Fibroblast of villous mesenchyme (primary cell): ENCODE measurements at regions not wholly inside any gene's neighbourhood (a gene's known extent, or its start where the extent isn't known, plus 50 kb on each side); places are given as distances from the start of the nearest gene placed in this dataset.

ENCODE experiments used
- DNase-seq: peaks from one replicate; pipeline ENCODE4 v3.0.0-alpha.2; 2010; ENCODE audit warnings: low read depth
- H3K4me3 ChIP-seq: 2 replicates; pipeline ENCODE4 v1.5.1; 2011; ENCODE audit warnings: low read depth, mild to moderate bottlenecking, low read length
- TF ChIP-seq, protein P1 (sequence below): IDR thresholded peaks from 2 replicates; pipeline ENCODE4 v1.5.1; 2012; ENCODE audit warnings: low read depth, mild to moderate bottlenecking, low read length; ENCODE audit not compliant: insufficient read depth

DNA sequence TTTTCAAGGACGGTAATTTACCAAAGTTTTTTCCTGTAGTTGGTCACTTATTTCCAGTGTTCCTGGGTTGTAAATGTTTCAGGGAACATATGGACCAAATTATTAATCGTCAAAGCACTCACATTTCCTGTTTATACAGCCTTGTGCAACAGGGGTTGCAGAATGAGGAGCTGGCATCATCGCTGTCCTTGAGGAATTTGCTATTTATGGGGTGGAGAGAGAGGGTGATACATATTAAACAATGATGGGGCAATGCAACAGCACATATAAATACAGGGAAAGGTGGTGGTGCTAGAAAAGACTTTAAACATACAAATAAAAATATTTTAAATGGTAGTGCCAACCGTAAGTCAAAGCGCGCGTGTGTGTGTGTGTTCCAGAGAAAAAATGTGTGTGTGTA is 369.8 kb downstream of the NPHP4 start:
- TF ChIP-seq, protein P1, sequence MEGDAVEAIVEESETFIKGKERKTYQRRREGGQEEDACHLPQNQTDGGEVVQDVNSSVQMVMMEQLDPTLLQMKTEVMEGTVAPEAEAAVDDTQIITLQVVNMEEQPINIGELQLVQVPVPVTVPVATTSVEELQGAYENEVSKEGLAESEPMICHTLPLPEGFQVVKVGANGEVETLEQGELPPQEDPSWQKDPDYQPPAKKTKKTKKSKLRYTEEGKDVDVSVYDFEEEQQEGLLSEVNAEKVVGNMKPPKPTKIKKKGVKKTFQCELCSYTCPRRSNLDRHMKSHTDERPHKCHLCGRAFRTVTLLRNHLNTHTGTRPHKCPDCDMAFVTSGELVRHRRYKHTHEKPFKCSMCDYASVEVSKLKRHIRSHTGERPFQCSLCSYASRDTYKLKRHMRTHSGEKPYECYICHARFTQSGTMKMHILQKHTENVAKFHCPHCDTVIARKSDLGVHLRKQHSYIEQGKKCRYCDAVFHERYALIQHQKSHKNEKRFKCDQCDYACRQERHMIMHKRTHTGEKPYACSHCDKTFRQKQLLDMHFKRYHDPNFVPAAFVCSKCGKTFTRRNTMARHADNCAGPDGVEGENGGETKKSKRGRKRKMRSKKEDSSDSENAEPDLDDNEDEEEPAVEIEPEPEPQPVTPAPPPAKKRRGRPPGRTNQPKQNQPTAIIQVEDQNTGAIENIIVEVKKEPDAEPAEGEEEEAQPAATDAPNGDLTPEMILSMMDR, result no peak
- H3K4me3 ChIP-seq, result no peak overlapping the region
- no peak for DNase-seq

DNA sequence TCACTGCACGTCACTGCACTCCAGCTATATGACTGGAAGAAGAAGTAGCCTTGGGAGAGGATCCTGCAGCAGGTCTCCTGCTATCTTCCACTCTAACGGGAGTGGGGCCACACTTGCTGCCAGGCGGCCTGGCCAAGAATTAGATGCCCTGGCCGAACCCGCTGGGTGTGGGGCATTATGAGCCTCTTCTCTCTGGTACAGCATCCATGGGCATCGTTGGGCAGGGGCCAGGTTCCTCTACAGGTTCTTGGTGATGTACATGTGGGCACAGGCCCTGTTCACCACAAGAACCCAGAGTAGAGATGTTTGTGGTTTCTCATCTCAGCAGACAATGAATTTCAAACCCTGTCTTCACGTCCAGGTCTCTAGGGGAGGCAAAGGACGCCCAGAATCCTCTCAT is 370.5 kb downstream of the NPHP4 start:
- TF ChIP-seq, protein P1, result no peak
- no peak for DNase-seq
- no peak overlapping the region for H3K4me3 ChIP-seq

DNA sequence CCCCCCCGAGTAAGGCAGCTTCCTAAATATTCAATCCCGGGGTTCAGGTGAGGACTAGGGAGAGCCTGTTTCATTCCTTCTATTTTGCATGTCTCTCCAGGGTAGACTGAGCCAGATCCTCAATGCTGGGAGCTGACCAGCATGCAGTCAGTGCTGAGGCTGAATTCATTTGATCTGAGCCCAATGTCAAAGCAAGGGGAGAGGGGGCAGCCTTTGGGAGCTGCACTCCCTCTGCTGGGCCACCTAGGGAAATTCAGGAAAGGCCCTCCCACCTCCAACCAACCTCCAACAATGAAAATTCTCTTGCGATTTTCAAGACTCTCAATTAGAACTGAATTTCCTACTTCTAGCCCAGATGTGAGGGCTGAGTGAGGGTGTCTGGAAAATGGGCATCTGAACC is 371.2 kb downstream of the NPHP4 start:
- DNase-seq, result no peak
- H3K4me3 ChIP-seq, result no peak overlapping the region
- TF ChIP-seq, protein P1, result no peak

DNA sequence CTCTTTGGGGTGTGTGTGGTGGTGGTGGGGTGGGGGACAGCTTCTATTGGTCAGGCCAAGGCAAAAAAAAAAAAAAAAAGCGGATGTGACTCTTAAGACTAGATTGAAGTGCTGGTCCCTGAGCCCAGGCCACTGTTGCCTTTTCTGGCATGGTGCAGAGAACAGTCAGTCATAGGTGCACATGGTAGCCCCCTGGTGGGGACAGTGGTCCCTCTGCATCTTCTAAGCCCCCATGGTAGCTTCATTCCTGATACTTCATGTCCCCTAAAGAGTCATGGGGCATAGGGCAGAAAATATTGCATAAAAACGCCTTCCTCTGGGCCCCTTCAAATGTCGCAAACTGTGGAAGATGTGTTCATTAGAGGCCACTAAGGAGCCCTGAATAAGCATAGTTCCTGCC is 371.8 kb downstream of the NPHP4 start:
- TF ChIP-seq, protein P1, result no peak
- DNase-seq, result no peak
- H3K4me3 ChIP-seq, result no peak overlapping the region

DNA sequence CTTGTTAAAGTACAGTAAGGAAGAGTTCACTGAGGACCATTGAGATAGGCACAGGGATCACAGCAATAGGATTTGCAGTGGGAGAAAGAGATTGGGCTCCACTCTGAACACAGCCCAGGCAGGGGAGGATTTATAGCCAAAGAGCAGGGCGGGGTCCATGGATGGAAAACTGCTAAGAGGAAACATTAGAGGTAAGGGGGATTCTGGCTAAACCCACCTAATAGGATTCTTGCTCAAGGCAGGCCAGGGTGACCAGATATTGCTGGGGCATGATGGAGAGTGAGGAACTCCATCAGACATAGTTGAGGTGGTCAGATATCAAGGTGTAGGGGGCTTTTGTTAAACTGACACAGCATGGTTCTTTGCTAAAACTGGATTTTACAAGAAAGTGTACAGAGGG is 372.8 kb downstream of the NPHP4 start:
- H3K4me3 ChIP-seq, result no peak overlapping the region
- TF ChIP-seq, protein P1, result no peak
- no peak for DNase-seq

DNA sequence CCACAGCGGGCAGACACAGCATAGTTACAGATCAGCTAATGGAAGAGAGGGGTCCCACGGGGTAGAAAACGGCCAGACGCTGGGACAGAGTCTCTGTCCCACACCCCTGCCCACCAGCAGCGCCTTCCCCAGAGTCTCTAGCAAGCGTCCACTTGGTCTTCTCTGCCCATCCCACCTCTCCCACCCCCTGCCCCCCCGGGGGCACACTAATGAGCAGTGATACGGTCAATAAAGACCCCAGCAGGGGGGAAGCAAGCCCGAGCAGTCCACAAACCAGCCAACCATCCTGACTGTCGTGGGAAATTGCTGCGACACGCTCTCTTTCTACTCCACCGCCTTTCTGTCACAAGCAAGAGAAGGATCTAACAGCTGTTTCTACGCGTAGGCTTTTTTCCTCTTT is 374.7 kb downstream of the NPHP4 start:
- DNase-seq, result no peak
- TF ChIP-seq, protein P1, result no peak
- no peak overlapping the region for H3K4me3 ChIP-seq

DNA sequence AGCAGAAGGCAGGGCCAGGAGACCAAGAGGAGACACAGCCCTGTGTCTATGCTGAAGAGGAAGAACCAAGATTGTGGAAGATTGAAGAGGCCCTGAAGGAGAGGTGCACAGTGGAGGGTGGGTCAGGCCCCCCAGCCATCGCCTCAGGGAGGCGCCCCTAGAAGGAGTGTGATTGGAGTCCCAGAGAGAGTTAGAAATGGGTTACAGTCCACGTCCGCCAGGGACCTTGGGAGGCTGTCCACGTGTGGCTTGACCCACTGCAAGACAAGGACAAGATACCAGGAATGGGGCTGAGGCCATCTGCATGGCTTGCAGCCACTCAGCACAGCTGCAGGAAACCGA is 375.1 kb downstream of the NPHP4 start:
- TF ChIP-seq, protein P1, result no peak
- no peak overlapping the region for H3K4me3 ChIP-seq
- DNase-seq, result no peak
